OCI-LY7 (cell line): ENCODE measurements at regions not wholly inside any gene's neighbourhood (a gene's known extent, or its start where the extent isn't known, plus 50 kb on each side); places are given as distances from the start of the nearest gene placed in this dataset.

Source experiments
- BruUV-seq: library from RNA; stranded (reverse); fragments of 400-500 nt; replicated peaks from 2 replicates; lab custom pipeline; 2021; lab: Mats Ljungman, UMichigan
- CTCF ChIA-PET: fragments of 300-600 bp; sonication (Branson Sonifier 250); formaldehyde crosslinking; loops from one replicate; lab custom pipeline; 2022; ENCODE audit warnings: antibody characterized with exemption; ENCODE audit not compliant: unreplicated experiment; lab: Charles Lee
- POLR2A ChIA-PET: fragments of 300-600 bp; sonication (Branson Sonifier 250); formaldehyde crosslinking; loops from one replicate; lab custom pipeline; 2022; ENCODE audit warnings: antibody characterized with exemption; lab: Charles Lee
- DNase-seq: peaks from one replicate; pipeline ENCODE4 v3.0.0-alpha.2; 2015; ENCODE audit warnings: low spot score
- H2AFZ ChIP-seq: fragments of 200-600 bp; sonication (generic), shearing (Covaris generic); 2 replicates; pipeline ENCODE4 v1.6.1; 2014; ENCODE audit warnings: mild to moderate bottlenecking, antibody characterized with exemption, low read length, moderate library complexity
- H3K27ac ChIP-seq: fragments of 200-600 bp; sonication (generic); 2 replicates; pipeline ENCODE4 v1.5.1; 2014; ENCODE audit warnings: mixed run types, low read depth, mild to moderate bottlenecking, moderate library complexity, low read length, inconsistent platforms; ENCODE audit not compliant: poor library complexity, severe bottlenecking
- H3K36me3 ChIP-seq: fragments of 200-600 bp; sonication (generic); 2 replicates; pipeline ENCODE4 v1.6.1; 2014; ENCODE audit warnings: mild to moderate bottlenecking, antibody characterized with exemption, low read length, moderate library complexity, mixed read lengths; ENCODE audit not compliant: insufficient read depth
- H3K4me1 ChIP-seq: fragments of 200-600 bp; sonication (generic); 2 replicates; pipeline ENCODE4 v1.5.1; 2014; ENCODE audit warnings: mild to moderate bottlenecking, low read length; ENCODE audit not compliant: insufficient read depth, poor library complexity, severe bottlenecking
- H3K4me2 ChIP-seq: fragments of 200-600 bp; sonication (generic); 2 replicates; pipeline ENCODE4 v1.6.1; 2014; ENCODE audit warnings: mild to moderate bottlenecking, low read length
- H3K4me3 ChIP-seq: fragments of 200-600 bp; sonication (generic); 2 replicates; pipeline ENCODE4 v1.5.1; 2014; ENCODE audit warnings: mild to moderate bottlenecking, low read depth, low read length; ENCODE audit not compliant: poor library complexity, severe bottlenecking
- H3K79me2 ChIP-seq: fragments of 200-600 bp; sonication (generic); 2 replicates; pipeline ENCODE4 v1.6.1; 2016; ENCODE audit warnings: low read depth, mild to moderate bottlenecking, low read length, moderate library complexity, mixed read lengths; ENCODE audit not compliant: insufficient read depth
- H3K9me2 ChIP-seq: fragments of 200-600 bp; sonication (generic); 2 replicates; pipeline ENCODE4 v1.6.1; 2016; ENCODE audit warnings: mild to moderate bottlenecking, low read length, mixed read lengths; ENCODE audit not compliant: insufficient read depth
- H3K9me3 ChIP-seq: fragments of 200-600 bp; sonication (generic); 2 replicates; pipeline ENCODE4 v1.6.1; 2014; ENCODE audit warnings: mild to moderate bottlenecking, mixed run types, low read length, mixed read lengths
- H4K20me1 ChIP-seq: fragments of 200-600 bp; sonication (generic); 2 replicates; pipeline ENCODE4 v1.6.1; 2014; ENCODE audit warnings: mild to moderate bottlenecking, antibody characterized with exemption, low read length, moderate library complexity, mixed read lengths; ENCODE audit not compliant: insufficient read depth
- EZH2phosphoT487 ChIP-seq: fragments of 200-600 bp; sonication (generic); IDR thresholded peaks from 2 replicates; pipeline ENCODE4 v1.6.1; 2018; ENCODE audit warnings: low read depth, borderline replicate concordance, mild to moderate bottlenecking, mixed run types, antibody characterized with exemption, low read length, moderate library complexity, mixed read lengths
- intact Hi-C: fragments of 100-400 bp; cut with micrococcal nuclease; formaldehyde crosslinking; loops from one replicate; pipeline ENCODE4 v1.10.0; 2022; ENCODE audit not compliant: unreplicated experiment
- TF ChIP-seq, protein P1 (sequence below): fragments of 200-600 bp; sonication (generic); conservative IDR thresholded peaks from 2 replicates; pipeline ENCODE4 v1.5.1; 2014; ENCODE audit warnings: mild to moderate bottlenecking, antibody characterized with exemption, low read length, moderate library complexity, mixed read lengths

- ChIA-PET CTCF (no interaction called here), POLR2A (no interaction called here)
- Histone ChIP-seq H3K36me3 (no peaks in the 10 kb centered on the region), H3K27ac (no peak overlapping the region), H3K4me1 (no peaks in the 10 kb centered on the region), H3K4me3 (no peak overlapping the region), H3K9me2 (no peaks in the 10 kb centered on the region), H3K4me2 (no peak overlapping the region), H4K20me1 (no peaks in the 10 kb centered on the region), H2AFZ (no peak overlapping the region), H3K79me2 (no peaks in the 10 kb centered on the region), H3K9me3 (peaks cover 13% of the 10 kb centered on the region; the same call in 1 of the 2 replicates)
- intact Hi-C loops = no loop called here
- DNase-seq = no peak
- TF ChIP-seq, protein P1, sequence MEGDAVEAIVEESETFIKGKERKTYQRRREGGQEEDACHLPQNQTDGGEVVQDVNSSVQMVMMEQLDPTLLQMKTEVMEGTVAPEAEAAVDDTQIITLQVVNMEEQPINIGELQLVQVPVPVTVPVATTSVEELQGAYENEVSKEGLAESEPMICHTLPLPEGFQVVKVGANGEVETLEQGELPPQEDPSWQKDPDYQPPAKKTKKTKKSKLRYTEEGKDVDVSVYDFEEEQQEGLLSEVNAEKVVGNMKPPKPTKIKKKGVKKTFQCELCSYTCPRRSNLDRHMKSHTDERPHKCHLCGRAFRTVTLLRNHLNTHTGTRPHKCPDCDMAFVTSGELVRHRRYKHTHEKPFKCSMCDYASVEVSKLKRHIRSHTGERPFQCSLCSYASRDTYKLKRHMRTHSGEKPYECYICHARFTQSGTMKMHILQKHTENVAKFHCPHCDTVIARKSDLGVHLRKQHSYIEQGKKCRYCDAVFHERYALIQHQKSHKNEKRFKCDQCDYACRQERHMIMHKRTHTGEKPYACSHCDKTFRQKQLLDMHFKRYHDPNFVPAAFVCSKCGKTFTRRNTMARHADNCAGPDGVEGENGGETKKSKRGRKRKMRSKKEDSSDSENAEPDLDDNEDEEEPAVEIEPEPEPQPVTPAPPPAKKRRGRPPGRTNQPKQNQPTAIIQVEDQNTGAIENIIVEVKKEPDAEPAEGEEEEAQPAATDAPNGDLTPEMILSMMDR = no peak
- TF ChIP-seq EZH2phosphoT487 = no peak
- no TSS peak for BruUV-seq
Measured at GRCh38 chr17:73735245-73735644, 91.0 kb upstream of the SDK2 start.

- intact Hi-C loops = no loop called here
- no TSS peak for BruUV-seq
- TF ChIP-seq, protein P1 = no peak
- TF ChIP-seq EZH2phosphoT487 = no peak
Measured at GRCh38 chr17:73738751-73739575, 94.7 kb upstream of the SDK2 start.

DNA sequence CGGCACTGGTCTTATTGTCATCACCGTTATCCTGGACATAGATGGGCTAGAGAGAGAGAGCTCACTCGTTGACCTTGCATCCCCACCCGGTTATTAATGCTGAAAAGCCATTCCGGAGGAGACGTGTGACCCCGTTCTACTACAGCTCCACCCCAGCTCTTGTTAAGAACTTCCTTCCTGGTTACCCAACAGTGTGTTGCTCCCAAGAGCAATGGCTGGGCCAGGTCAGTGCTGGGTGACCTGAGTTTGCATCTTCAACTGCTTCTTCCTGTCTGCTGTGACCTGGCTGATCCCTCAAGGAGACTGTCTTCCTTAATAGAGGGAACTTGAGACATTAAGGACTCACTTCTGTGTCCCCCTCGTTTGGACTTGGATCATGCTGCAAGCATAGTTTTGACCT, 96.1 kb upstream of the SDK2 start:
- ChIA-PET CTCF (no interaction called here), POLR2A (no interaction called here)
- Histone ChIP-seq H4K20me1 (no peaks in the 10 kb centered on the region), H3K9me2 (no peaks in the 10 kb centered on the region), H3K36me3 (no peaks in the 10 kb centered on the region), H2AFZ (no peak overlapping the region), H3K4me2 (no peak overlapping the region), H3K9me3 (no peaks in the 10 kb centered on the region), H3K27ac (no peak overlapping the region), H3K79me2 (no peaks in the 10 kb centered on the region), H3K4me1 (peaks cover 14% of the 10 kb centered on the region), H3K4me3 (no peak overlapping the region)
- intact Hi-C loops = no loop called here
- TF ChIP-seq EZH2phosphoT487 = no peak
- TF ChIP-seq, protein P1 = no peak
- no TSS peak for BruUV-seq
- no peak for DNase-seq

More at GRCh38 chr17:73738751-73739575, 94.7 kb upstream of the SDK2 start:
- no peak overlapping the region for H2AFZ ChIP-seq
- no peak overlapping the region for H3K4me2 ChIP-seq
- DNase-seq = no peak
- no peaks in the 10 kb centered on the region for H3K36me3 ChIP-seq
- H3K27ac ChIP-seq = no peak overlapping the region
- H3K79me2 ChIP-seq = no peaks in the 10 kb centered on the region
- no peaks in the 10 kb centered on the region for H3K9me2 ChIP-seq
- H3K9me3 ChIP-seq = no peaks in the 10 kb centered on the region
- peaks cover 9% of the 10 kb centered on the region for H3K4me1 ChIP-seq
- POLR2A ChIA-PET = interaction anchor here (0.6 to 1.2 kb wide), 3 partner anchors 9 to 574 kb away, joined by 3 to 8 read pairs (median 7); no protein-coding TSS in a partner anchor
- CTCF ChIA-PET = no interaction called here
- no peaks in the 10 kb centered on the region for H4K20me1 ChIP-seq
- H3K4me3 ChIP-seq = no peak overlapping the region
